ENCODE measurements at regions not wholly inside any gene's neighbourhood (a gene's known extent, or its start where the extent isn't known, plus 50 kb on each side); places are given as distances from the start of the nearest gene placed in this dataset.

DNA sequence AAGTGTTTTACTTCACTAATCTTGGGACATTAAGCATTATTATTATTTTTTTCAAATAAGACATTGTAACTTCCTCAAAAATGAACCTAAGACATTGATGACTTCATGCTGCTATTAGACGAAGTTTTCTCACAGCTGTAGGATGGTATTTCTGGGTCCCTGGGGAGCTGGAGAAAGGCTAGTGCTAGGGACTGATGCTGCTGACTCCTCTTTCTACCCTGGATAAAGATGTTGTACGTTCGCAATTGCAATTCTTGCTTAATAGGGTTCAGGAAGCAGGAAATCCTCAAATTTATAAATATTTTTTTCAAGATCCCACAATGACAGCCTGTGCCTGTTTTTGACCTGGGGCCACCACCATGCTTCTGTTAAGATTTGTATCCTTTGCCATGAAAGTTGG, 526.0 kb downstream of the CCSER2 start:
- 44 to 48% methylated on average over 3 of the region's 3 CpGs for WGBS, 2 donors
- no peak overlapping the region for H3K4me3 ChIP-seq (ENCODE audit: low read depth, poor library complexity, severe bottlenecking)
- TF ChIP-seq POLR2A (IDR thresholded peaks at IDR 0.05): no peak
- TF ChIP-seq, protein P1, sequence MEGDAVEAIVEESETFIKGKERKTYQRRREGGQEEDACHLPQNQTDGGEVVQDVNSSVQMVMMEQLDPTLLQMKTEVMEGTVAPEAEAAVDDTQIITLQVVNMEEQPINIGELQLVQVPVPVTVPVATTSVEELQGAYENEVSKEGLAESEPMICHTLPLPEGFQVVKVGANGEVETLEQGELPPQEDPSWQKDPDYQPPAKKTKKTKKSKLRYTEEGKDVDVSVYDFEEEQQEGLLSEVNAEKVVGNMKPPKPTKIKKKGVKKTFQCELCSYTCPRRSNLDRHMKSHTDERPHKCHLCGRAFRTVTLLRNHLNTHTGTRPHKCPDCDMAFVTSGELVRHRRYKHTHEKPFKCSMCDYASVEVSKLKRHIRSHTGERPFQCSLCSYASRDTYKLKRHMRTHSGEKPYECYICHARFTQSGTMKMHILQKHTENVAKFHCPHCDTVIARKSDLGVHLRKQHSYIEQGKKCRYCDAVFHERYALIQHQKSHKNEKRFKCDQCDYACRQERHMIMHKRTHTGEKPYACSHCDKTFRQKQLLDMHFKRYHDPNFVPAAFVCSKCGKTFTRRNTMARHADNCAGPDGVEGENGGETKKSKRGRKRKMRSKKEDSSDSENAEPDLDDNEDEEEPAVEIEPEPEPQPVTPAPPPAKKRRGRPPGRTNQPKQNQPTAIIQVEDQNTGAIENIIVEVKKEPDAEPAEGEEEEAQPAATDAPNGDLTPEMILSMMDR (IDR thresholded peaks at IDR 0.05): no peak
- DNase-seq (ENCODE audit: low spot score in 2 of 2): no peak
- intact Hi-C loops (cut with DNase I; ENCODE audit: low total_unique reads): no loop called here

DNA sequence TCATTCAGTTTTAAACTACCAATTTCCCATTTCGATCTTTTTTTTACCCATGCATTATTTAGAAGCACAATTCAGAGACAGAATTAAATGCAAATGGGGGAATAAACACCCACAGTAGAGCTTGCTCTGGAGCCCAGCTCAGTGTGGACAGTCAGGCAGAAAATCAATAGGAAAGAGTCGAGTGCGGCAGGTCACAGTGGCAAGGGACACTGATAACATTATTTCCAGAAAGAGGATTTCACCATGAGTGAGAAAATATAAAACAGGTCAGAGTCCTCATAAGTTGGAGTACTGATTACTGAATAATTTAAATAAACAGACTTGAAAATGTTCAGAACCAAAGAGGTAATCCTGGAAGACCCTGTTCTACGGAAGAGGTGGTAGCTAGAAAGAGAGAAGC, 532.5 kb downstream of the CCSER2 start:
- 84% methylated on average over 4 of the region's 4 CpGs for WGBS, 2 donors
- H3K4me3 ChIP-seq (ENCODE audit: low read depth, poor library complexity, severe bottlenecking): no peak overlapping the region
- no peak for DNase-seq (ENCODE audit: low spot score in 2 of 2)
- intact Hi-C loops (cut with DNase I; ENCODE audit: low total_unique reads): no loop called here
- no peak for TF ChIP-seq POLR2A (IDR thresholded peaks at IDR 0.05)
- TF ChIP-seq, protein P1 (IDR thresholded peaks at IDR 0.05): no peak

DNA sequence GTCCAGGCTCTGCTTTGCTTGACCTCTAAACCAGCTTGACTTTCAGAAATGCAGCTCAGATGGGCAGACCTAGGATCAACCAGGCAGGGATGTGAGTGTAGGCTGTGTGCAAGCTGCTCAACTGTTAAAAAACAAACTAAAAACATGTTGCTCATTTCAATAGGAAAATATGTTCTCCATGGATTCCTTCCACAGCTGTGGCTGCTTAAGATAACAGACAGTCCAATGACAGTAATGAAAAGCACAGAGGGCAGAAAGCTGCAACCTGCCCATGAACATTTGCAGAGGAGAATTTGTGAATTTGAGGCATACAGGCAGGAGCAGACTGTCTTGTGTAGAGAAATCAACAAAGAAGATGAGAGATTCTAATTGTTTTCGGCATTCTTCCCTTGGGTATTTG, 534.2 kb downstream of the CCSER2 start:
- DNase-seq (ENCODE audit: low spot score in 2 of 2): no peak
- intact Hi-C loops (cut with DNase I; ENCODE audit: low total_unique reads): no loop called here
- no peak overlapping the region for H3K4me3 ChIP-seq (ENCODE audit: low read depth, poor library complexity, severe bottlenecking)
- no peak for TF ChIP-seq POLR2A (IDR thresholded peaks at IDR 0.05)
- TF ChIP-seq, protein P1 (IDR thresholded peaks at IDR 0.05): no peak
- WGBS, 2 donors: 59 to 70% methylated on average over 1 of the region's 1 CpG

DNA sequence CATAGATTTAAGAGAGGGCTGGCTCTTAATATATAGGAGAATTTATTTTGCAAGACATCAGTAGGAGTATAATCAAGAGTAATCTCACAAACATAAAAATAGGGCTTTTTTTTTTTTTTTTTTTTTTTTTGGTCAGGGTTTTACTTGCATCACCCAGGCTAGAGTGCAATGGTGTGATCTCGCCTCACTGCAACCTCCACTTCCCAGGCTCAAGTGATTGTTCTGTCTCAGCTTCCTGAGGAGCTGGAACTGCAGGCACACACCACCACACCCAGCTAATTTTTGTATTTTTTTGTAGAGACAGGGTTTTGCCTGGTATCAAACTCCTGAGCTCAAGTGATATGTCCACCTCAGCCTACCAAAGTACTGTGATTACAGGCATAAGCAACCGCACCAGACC, 535.3 kb downstream of the CCSER2 start:
- intact Hi-C loops (cut with DNase I; ENCODE audit: low total_unique reads): no loop called here
- WGBS, 2 donors: 98 to 100% methylated on average over 2 of the region's 2 CpGs
- no peak for TF ChIP-seq POLR2A (IDR thresholded peaks at IDR 0.05)
- TF ChIP-seq, protein P1 (IDR thresholded peaks at IDR 0.05): no peak
- H3K4me3 ChIP-seq (ENCODE audit: low read depth, poor library complexity, severe bottlenecking): no peak overlapping the region
- DNase-seq (ENCODE audit: low spot score in 2 of 2): no peak

DNA sequence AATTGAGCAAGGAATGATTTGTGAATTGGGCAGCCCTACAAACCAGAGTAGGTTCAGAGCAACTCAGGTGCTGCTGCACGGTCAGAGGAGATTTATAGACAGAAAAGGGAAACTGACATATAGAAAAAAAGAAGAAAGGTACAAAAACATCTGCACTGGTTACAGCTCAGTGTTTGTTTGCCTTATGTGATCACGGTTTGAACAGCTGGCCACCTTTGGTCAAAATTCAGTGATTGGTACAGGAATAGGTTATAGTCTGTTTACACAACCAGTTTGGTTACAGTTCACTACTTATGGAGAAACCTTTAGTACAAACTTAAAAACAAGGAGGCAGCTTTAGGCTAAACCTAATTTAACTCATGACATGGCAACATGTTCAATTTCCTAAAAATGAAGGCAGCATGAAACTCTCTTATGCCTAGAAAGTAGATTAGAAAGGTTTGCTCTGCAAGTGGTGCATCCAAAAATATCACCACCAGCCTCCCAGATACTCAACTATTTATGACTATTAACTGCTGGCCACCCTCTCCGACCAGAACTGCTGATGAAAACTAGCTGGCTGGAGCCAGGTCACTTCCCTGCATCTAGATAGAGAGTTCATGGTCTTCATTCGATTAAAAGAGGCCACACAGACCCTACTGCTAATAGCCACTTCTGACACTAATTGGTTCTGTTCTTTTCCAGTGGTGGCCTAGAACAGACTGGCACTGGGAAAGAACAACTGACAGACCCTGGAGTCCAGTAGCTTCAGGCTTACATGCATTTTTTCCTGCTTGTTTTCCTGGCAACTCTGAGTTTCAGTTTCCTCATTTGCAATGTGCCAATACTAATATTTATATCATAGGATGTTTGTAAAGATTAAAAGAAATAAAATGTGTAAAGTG, 548.0 kb downstream of the CCSER2 start:
- WGBS, 2 donors: 66 to 74% methylated on average over 4 of the region's 4 CpGs

More for the DNA sequence above, 548.0 kb downstream of the CCSER2 start:
- no peak overlapping the region for H3K4me3 ChIP-seq (ENCODE audit: low read depth, poor library complexity, severe bottlenecking)
- no peak for DNase-seq (ENCODE audit: low spot score in 2 of 2)
- TF ChIP-seq POLR2A (IDR thresholded peaks at IDR 0.05): no peak
- TF ChIP-seq, protein P1 (IDR thresholded peaks at IDR 0.05): no peak
- intact Hi-C loops (cut with DNase I; ENCODE audit: low total_unique reads): no loop called here

Measured in lower leg skin (tissue), 4 donors.